ENCODE measurements at regions not wholly inside any gene's neighbourhood (a gene's known extent, or its start where the extent isn't known, plus 50 kb on each side); places are given as distances from the start of the nearest gene placed in this dataset.
"Not testable (repeated sequence)": the region's sequence is repeated elsewhere in the genome, so short reads cannot be mapped to it uniquely, and the experiment has no call there.

DNA sequence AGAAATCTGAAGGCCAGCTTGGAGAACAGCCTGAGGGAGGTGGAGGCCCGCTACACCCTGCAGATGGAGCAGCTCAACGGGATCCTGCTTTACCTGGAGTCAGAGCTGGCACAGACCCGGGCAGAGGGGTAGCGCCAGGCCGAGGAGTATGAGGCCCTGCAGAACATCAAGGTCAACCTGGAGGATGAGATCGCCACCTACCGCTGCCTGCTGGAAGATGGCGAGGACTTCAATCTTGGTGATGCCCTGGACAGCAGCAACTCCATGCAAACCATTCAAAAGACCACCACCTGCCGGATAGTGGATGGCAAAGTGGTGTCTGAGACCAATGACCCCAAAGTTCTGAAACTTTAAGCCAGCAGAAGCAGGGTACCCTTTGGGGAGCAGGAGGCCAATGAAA, 318.4 kb downstream of the ZFHX3 start:
- DNase-seq: not testable (repeated sequence)

DNA sequence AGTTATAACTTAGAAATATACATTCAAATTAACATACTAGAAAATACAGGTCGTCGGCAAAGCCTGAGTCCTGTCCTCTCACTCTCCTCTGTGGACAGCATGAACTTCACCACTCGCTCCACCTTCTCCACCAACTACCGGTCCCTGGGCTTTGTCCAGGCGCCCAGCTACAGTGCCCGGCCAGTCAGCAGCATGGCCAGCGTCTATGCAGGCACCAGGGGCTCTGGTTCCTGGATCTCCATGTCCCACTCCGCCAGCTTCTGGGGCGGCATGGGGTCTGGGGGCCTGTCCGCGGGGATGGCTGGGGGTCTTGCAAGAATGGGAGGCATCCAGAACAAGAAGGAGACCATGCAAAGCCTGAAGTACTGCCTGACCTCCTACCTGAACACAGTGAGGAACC, 319.4 kb downstream of the ZFHX3 start:
- no peak for DNase-seq

DNA sequence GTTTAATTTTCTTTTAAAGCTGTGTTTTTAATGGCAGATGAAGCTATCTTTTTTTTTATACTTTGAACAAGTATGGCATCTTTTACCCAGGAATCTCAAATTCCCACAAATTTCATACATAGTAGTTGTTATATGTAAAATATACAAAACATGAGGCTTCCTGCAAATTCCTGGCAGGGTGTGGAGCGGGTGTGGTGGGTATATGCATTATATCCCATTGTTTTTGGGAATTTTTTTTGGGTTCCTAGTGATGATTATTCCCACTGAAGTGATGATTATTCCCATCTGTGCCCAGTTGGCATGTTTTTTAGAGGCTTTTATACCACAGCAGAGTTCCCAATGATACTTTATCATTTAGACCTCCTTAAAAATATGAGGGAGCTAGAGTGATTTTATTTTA, 320.4 kb downstream of the ZFHX3 start:
- no peak for DNase-seq

DNA sequence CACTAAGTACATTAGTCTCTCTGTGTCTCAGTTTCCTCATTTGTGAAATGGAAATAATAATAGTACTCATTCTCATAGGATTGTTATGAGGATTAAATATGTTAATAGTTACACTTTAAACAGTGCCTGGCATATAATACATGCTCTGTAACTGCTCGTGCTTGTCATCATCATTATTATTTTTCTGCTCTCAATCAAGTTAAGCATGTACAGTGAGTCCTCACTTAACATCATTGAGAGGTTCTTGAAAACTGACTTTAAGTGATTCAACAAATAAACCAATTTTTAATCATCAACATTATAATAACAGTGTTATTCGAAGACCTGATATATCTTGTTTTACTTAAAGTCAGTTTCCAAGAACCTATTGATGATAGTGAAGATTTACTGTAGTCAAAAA, 322.3 kb downstream of the ZFHX3 start:
- no peak for DNase-seq

DNA sequence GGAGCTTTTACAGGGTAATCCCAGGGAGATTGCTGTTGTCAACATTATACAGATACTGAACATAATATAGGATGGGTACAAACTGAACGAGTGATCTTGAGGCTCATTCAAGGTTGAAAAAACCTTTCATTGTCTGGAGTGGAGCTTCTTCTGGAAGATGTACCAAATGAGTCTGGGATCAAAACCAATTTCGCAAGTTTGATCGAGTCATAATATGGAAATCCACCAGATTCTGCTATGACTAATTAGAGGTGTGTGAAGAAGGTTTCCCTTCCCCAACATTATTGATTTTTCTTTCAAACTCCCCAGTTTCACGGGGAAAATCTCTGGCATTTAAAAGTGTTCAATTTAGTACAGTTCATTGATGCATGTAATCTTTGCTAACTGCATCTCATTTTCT, 324.1 kb downstream of the ZFHX3 start:
- DNase-seq: no peak

DNA sequence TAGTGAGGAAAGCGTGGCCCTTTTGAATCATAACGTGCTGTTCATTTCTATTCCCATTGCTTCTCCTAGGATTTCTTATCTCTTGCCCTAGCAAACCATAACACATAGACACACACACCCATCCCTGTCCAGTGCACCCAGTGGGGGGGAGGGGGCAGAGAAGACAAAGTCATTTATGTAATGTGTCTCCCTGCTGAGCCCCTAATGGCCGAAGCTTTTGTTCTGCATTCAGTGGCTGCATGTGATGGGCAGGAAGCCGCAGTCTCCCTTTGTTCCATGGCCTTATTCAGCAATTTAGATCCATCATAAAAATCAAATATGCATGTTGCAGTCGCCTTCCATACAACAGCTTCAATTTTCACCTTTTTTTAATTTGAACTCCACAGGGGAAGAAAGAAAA, 325.4 kb downstream of the ZFHX3 start:
- no peak for DNase-seq

DNA sequence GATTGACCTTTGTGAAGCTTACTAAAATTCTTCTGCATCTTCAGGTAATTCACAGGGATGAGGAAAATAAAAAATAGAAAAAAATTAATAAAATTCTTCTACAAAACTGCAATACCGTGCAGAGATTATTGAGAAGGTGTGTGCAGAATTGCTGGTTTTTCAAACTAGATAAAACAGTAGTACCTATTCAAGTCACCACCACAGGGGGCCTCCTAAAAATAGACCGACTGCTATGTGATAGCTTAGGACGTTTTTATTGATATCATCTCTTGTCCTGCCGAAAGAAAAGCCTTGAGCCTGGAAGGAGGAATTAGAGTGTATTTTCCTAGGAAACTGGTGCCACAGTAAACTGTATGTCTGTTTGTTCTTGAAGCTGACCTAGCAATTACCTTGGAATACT, 325.9 kb downstream of the ZFHX3 start:
- no peak for DNase-seq

DNA sequence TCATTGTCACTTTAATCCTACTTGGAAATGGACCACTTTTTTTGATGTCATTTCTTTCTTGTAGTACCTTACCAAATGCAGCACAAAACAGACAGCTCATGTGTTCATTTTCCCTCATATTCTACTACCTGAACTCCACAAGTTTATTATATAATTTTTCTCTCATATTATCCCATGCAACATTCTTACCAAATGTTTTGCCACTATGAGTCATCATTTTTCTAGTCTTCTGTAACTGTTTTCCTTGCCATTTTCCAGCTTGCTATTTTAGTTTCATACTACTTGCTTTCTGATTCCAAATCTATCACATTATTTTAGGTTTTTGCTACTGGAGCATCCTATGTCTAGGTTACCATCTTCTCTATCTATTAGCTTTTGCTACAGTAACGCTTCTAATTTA, 332.7 kb downstream of the ZFHX3 start:
- no peak for DNase-seq

DNA sequence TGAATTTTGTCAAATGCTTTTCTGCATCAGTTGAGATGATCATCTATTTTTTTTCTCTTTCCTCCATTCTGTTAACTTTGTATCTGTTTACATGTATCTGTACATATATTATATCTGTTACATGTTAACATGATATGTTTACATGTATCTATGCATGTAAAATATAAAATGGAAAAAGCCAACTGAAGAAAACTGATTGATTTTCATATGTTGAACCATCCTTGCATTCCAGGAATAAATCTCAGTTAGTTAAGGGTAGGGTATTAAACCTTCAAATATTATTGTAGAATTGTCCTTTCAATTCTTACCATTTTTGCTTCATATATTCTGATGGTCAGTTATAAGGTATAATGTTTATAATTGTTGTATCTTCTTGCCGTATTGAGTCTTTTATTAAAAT, 336.1 kb downstream of the ZFHX3 start:
- no peak for DNase-seq

DNA sequence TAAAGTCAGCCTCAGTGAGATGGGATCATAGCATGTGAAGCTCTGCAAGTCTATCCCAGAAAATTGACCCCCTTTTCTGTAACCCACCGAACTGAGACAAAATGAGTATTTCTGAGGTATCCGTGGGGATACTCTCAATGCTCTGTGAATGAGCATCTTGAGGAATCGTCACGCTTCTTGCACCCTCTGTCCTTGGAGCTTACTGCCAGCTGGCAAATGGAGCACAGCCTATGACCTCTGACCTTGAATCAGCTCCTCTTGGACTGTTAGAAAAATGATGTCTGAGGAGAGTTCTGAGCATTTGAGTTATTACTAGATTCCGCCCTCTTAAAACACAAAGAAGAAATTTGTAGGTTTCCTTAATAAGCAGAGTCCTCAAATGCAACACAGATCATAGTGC, 342.1 kb downstream of the ZFHX3 start:
- no peak for DNase-seq

DNA sequence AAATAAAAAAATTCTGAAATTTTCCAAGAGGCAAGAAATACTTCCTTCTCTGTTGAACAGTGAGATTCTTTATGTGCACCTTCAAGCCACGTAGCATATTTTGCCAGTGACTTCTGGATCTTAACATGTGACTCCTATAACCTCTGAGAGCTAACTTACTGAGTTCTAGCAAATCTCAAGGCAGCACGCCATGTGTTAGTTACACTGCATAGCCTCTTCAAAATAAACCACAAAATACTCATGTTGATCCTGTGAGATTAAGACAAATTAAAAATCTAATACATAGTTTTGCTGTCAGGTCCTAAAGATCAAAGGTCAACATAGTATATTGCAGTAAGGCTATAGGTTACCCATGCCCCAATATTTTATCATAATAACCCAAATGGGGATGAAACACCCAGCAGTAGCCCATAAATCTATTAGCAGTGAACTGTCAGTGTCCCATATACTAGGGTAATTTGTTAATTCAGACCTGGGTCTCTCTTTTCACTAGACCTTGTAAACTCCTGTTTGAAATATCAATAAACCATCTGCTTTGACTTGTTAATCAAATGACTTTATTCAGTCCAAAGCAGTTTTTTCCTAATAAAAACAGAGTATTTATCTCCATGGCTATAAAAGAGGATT, 343.1 kb downstream of the ZFHX3 start:
- DNase-seq: no peak

DNA sequence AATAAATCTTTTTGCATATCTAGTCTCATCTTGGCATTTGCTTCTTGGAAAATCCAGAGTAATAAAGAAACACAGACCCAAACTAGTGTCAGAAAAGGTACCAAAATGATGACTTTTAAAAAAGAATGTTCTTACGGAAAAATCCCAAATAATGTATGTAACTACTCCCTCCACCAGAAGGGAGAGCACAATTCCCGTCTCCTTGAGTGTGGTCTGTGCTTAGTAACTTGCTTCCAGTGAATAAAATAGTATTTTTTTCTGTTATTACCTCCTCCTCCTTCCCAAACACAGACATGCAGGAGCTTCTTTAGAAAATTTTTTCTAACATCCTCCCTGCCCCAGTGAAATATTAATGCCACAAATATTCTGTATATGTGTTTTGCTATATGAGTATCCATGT, 358.1 kb downstream of the ZFHX3 start:
- no peak for DNase-seq

DNA sequence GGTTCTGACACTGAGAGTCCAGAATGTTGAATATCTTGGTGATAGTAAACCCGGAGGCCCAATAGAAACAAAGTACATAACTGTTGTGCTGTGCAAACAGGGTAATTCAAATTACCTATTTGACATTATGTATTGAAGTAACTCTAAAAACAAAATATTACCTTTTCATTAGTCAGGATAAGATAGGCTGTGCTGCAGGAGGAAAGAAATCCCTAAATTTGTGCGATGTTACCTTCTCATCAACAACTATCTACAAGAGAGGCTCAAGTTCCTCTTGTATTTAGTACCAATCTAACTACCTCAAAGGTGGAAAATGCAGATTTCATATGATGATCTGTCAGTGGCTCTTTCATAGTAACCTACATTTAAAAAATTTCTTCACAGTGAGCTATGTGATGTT, 367.2 kb downstream of the ZFHX3 start:
- DNase-seq: no peak

DNA sequence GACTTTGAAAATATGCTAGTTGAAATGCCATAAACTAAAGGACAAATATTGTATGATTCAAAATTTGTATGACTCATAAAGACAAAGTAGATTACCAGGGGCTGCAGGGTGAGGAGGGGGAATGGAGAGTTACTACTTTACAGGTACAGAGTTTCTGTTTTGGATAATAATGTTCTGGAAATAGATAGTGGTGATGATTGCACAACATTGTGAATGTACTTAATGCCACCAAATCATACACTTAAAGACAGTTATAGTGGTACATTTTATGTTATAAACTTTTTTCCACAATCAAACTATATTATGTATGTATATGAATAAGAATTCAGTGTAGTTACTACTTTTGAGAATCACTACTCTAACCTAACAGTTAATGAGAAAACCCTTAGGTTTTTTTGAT, 368.1 kb downstream of the ZFHX3 start:
- DNase-seq: no peak

DNA sequence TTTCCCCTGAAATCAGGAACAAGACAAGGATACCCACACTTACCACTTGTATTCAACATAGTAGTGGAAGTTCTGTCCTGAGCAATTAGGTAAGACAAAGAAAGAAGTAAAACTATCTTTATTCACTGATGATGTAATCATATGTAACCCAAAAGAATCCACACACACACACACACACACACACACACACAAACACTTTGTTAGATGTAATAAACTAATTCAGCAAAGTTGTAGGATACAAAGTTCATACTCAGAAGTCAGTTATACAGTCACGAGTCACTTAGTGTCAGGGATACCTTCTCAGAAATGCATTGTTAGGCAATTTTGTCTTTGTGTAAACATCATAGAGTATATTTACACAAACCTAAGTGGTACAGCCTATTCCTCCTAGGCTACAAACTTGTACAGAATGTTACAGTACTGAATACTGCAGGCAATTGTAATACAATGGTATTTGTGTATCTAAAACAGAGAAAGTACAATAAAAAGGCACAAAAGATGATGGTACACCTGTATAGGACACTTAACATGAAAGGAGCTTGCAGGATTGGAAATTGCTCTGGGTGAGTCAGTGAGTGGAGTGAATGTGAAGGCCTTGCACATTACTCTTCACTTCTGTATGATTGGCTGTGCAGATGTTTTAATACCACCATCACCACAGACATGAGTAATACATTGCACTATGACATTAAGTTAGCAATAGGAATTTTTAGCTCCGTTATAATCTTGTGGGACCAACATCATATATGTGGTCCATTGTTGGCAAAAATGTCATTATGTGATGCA, 370.1 kb downstream of the ZFHX3 start:
- no peak for DNase-seq

DNA sequence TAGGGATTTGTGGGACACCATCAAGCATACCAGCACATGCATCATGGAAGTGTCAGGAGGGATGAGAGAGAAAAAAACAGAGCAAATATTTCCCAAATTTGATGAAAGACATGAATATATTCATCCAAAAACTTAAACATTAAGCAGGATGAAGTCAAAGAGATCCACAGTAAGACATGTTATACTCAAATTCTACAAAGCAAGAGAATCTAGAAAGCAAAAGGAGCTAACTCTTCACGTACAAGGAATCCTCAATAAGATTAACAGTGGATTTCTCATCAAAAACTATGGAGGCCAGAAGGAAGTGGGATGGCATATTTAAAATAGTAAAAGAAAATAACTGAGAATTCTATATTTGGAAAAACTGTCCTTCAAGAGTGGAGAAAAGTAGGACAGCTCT, 374.8 kb downstream of the ZFHX3 start:
- no peak for DNase-seq

DNA sequence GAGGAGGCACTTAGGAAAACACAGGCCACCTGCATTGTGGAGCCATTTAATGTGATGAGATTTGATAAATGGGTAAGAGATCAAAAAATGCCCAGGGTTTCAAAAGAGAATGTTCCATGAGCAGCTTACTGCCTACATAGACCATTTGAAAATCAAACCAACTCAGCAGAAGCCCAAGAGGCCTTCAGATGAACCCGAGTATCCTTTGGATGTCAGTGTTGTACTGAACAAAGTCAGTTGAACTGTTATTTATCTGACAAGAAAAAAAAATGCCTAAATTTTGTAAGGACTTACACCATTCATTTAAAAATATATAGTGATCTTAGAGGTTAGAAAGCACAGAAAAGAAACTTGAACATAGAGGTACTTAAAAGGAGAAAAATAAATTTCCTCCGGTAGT, 381.7 kb downstream of the ZFHX3 start:
- no peak for DNase-seq

DNA sequence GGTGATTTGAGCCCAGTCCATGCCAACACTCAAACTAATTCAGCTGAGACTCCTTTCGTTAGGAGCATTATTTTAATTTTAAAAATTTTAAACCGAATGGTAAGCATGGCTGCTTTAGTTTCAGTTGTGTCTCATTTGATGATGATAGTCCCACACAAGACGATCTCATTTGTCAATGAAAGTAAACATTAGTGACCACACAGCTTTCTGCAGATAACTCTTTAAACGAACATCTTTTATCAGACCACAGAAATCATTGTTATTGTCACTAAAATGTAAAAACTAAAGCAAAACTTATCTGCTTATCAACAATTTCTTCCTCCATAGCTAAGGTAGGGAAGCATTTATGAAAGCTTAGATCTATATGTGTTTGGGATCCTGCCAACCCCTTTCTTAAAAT, 382.2 kb downstream of the ZFHX3 start:
- no peak for DNase-seq

DNA sequence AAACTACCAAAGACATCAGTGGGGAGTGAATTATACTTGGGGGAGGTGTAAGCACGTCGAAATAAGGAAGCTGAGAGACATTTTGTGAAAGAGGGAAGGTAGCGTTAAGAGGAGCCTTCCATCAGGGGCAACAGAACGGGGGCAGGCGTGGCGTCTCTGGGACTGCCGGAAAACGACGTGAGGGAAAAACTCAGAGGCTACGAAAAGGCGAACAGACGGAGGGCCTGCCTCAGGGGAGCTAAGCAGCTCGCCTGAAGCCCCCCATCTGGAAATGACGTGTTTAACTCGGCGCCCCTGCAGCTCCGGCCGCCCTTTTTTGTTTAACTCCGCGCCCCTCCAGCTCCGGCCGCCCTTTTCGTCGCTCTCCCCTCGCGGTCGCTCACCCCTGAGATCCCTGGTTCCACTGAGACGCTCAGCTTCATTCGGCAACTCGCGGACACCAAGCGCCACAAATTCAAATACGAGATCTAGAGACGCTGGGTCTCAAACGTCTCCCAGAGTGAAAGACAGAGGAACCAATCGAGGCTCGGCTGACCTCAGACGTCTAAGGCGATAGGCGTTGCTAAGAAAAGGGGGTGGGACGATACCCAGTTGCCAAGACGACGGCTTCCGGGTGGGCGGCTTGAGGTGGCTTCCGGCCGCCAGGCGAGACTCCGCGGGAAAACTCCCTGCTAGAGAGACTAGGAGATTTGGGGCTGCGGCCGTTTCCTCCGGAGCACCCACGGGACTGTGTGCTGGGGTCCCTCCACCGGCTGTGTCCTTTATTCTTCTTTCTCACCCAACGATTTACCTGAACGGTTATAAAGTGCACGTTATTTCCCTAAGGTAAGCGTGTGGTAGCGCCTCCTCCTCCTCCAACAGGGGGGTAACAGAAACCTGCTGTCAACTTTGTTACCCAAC, 383.2 kb downstream of the ZFHX3 start:
- DNase-seq: peak; percentile 88

DNA sequence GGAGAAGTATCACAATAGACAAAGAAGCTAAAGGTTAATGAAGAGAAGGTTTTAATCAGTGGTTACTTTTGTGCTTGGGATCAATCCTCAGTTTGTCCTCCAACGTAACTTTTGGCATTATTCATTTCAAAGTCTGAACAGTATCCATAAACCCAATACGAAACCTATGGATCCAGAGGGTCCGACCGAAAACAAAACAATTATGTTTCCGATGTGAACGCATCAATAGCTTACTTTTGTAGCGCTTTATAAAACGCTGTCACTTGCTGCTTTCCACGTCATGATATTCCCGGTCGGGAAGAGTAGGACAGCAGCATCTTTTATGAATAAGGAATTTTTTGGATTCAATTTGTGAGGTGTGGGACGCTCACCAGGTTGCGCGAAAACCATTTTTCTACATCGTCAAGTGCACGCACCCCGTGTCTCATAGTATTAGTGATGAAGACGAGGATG, 383.8 kb downstream of the ZFHX3 start:
- DNase-seq: no peak

DNA sequence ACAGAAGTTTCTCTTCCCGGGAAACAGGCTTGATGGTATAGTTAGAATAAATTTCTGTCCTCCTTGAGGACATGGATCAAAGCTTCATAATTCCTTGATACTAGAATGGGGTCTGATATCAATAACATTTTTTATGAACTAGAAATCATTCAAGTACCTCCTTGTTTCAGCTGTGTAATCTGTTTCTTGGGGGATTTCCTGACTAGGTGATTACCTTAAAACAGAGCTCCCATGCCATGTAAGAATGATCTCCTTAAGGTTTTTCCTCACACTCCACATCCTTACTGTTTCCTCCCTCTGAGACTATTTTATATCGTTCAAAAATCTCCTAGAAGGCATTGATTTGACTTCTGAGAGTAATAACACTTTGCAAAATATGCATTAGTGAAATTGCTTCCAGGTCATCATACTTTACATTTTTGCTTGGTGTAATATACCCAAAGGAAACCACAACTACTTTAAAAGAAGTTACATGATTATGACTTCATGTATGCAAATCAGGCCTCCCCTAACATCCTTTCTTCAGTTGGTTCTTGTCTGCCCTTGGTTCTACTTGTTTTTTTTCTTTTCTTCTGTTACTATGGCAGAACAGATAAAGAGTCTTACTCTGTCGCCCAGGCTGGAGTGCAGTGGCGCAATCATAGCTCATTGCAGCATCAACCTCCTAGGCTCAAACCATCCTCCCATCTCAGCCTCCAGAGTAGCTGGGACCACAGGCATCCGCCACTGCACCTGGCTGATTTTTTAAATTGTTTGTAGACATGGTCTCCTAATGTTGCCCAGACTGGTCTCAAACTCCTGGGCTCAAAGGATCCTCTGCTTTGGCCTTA, 388.8 kb downstream of the ZFHX3 start:
- no peak for DNase-seq

DNA sequence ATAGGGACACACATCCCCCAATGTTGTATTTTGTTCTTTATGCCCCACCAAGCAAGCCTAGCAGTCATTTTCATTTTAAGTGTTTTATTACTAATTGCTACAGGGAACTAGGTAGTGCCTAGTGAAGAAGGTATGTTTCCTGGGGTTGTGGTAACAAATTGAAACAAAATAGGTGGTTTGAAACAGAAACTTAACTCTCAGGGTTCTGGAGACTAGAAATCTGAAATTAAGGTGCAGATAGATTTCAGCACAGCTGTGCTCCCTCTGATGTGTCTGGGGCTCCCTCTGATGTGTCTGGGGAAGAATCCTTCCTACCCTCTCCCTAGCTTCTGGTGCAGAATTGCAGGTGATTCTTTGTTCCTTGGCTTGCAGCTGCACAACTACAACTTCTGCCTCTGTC, 390.1 kb downstream of the ZFHX3 start:
- no peak for DNase-seq

DNA sequence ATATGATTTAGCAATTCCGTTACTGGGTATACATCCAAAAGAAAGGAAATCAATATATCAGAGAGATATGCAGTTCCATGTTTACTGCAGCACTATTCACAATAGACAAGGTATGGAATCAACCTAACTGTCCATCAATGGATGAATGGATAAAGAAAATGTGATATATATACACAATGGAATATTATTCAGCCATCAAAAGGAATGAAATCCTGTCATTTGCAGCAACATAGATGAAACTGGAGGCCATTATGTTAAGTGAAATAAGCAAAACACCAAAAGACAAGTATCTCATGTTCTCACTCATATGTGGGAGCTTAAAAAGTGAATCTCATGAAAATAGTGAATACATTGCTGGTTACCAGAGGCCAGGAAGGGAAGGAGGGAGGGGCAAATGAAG, 390.8 kb downstream of the ZFHX3 start:
- DNase-seq: no peak

Data from NCI-H1048 (cell line).